HCEC 1CT (cell line): ENCODE measurements at regions not wholly inside any gene's neighbourhood (a gene's known extent, or its start where the extent isn't known, plus 50 kb on each side); places are given as distances from the start of the nearest gene placed in this dataset.

ENCODE experiments used
- DNase-seq: peaks from one replicate; pipeline ENCODE4 v3.0.0-alpha.2; 2017

- no peak for DNase-seq
Measured at GRCh38 chr4:120415896-120416295, 349.2 kb upstream of the MAD2L1 start.

GRCh38 chr4:120406960-120407359, 340.3 kb upstream of the MAD2L1 start:
- DNase-seq = no peak

- no peak for DNase-seq
Measured at GRCh38 chr4:120403296-120403695, 336.6 kb upstream of the MAD2L1 start.

- DNase-seq = no peak
Measured at GRCh38 chr4:120400441-120400840, 333.8 kb upstream of the MAD2L1 start.

- no peak for DNase-seq
Measured at GRCh38 chr4:120399826-120400225, 333.2 kb upstream of the MAD2L1 start.

GRCh38 chr4:120395746-120396145, 329.1 kb upstream of the MAD2L1 start:
- no peak for DNase-seq

- no peak for DNase-seq
Measured at GRCh38 chr4:120355881-120356280, 289.2 kb upstream of the MAD2L1 start.

GRCh38 chr4:120354381-120354780, 287.7 kb upstream of the MAD2L1 start:
- DNase-seq = no peak

GRCh38 chr4:120353235-120353634, 286.6 kb upstream of the MAD2L1 start:
- no peak for DNase-seq

- no peak for DNase-seq
Measured at GRCh38 chr4:120352739-120353138, 286.1 kb upstream of the MAD2L1 start.

GRCh38 chr4:120348948-120349347, 282.3 kb upstream of the MAD2L1 start:
- no peak for DNase-seq

GRCh38 chr4:120348521-120348920, 281.9 kb upstream of the MAD2L1 start:
- no peak for DNase-seq

- DNase-seq = no peak
Measured at GRCh38 chr4:120331486-120332370, 265.1 kb upstream of the MAD2L1 start.

GRCh38 chr4:120329386-120329785, 262.7 kb upstream of the MAD2L1 start:
- no peak for DNase-seq

GRCh38 chr4:120327276-120327675, 260.6 kb upstream of the MAD2L1 start:
- no peak for DNase-seq

- DNase-seq = no peak
Measured at GRCh38 chr4:120319046-120319767, 252.6 kb upstream of the MAD2L1 start.

- no peak for DNase-seq
Measured at GRCh38 chr4:120318196-120318846, 251.7 kb upstream of the MAD2L1 start.

GRCh38 chr4:120317713-120318112, 251.1 kb upstream of the MAD2L1 start:
- DNase-seq = no peak

GRCh38 chr4:120316416-120316815, 249.8 kb upstream of the MAD2L1 start:
- no peak for DNase-seq

- no peak for DNase-seq
Measured at GRCh38 chr4:120314969-120315368, 248.3 kb upstream of the MAD2L1 start.

- DNase-seq = no peak
Measured at GRCh38 chr4:120304801-120305200, 238.2 kb upstream of the MAD2L1 start.

GRCh38 chr4:120299631-120300030, 233.0 kb upstream of the MAD2L1 start:
- DNase-seq = no peak

GRCh38 chr4:120293341-120293740, 226.7 kb upstream of the MAD2L1 start:
- DNase-seq = no peak

GRCh38 chr4:120291541-120291940, 224.9 kb upstream of the MAD2L1 start:
- DNase-seq = no peak
